ENCODE measurements at regions not wholly inside any gene's neighbourhood (a gene's known extent, or its start where the extent isn't known, plus 50 kb on each side); places are given as distances from the start of the nearest gene placed in this dataset.
"Not testable (repeated sequence)": the region's sequence is repeated elsewhere in the genome, so short reads cannot be mapped to it uniquely, and the experiment has no call there.

DNA sequence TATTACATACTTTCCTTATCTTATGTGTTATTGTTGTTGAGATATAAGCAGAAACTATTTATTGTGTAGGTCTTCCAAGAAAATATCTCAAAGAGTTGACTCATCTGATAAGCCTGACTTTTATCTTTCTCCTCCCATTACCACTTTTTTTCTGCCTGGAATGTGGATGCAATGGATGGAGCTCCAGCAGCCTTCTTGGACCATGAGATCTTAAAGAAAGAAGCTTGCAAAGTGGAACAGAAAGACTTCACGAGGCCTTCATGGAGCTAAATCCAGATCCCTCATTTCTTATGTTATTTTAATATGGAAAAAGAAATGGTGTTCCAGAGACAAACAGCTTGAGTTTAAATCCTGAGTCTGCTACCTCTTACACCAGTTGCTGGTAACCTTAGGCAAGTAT, 237.6 kb upstream of the FOXF1 start:
- H3K27ac ChIP-seq, result no peak overlapping the region
- no peak overlapping the region for H3K4me3 ChIP-seq
- no peak for TF ChIP-seq POLR2A (IDR thresholded peaks at IDR 0.05)
- no peak for TF ChIP-seq EP300 (IDR thresholded peaks at IDR 0.05)
- TF ChIP-seq POLR2AphosphoS5 (IDR thresholded peaks at IDR 0.05), result no peak
- TF ChIP-seq, protein P1, sequence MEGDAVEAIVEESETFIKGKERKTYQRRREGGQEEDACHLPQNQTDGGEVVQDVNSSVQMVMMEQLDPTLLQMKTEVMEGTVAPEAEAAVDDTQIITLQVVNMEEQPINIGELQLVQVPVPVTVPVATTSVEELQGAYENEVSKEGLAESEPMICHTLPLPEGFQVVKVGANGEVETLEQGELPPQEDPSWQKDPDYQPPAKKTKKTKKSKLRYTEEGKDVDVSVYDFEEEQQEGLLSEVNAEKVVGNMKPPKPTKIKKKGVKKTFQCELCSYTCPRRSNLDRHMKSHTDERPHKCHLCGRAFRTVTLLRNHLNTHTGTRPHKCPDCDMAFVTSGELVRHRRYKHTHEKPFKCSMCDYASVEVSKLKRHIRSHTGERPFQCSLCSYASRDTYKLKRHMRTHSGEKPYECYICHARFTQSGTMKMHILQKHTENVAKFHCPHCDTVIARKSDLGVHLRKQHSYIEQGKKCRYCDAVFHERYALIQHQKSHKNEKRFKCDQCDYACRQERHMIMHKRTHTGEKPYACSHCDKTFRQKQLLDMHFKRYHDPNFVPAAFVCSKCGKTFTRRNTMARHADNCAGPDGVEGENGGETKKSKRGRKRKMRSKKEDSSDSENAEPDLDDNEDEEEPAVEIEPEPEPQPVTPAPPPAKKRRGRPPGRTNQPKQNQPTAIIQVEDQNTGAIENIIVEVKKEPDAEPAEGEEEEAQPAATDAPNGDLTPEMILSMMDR (IDR thresholded peaks at IDR 0.05), result no peak
- H3K9me3 ChIP-seq, result no peaks in the 10 kb centered on the region
- no peak for DNase-seq (ENCODE audit: low spot score in 2 of 2)
- WGBS, result 84% methylated on average over 1 of the region's 1 CpG
- no peaks in the 10 kb centered on the region for H3K4me1 ChIP-seq
- no peaks in the 10 kb centered on the region for H3K36me3 ChIP-seq
- peaks cover 39% of the 10 kb centered on the region for H3K27me3 ChIP-seq

DNA sequence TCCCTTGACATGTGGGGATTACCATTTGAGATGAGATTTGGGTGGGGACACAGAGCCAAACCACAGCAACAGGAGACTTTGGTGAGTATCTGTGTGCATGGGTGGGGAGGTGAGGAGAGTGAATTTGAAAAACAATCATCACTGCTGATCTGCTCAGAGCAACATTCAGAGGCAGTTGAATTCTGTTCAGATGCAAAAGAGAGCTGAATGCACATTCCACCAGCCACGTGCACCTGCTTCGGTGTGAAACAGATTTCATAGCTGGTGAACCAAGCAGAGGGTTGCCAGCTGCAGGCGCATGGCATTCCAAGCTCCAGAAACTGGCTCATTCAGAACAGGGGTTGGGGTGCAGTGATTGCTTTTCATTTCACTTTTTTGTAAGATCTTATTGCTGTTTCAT, 233.1 kb upstream of the FOXF1 start:
- Histone ChIP-seq H3K27me3 (peaks cover 55% of the 10 kb centered on the region), H3K4me3 (no peak overlapping the region), H3K36me3 (no peaks in the 10 kb centered on the region), H3K27ac (no peak overlapping the region), H3K9me3 (no peaks in the 10 kb centered on the region), H3K4me1 (no peaks in the 10 kb centered on the region)
- no peak for TF ChIP-seq EP300 (IDR thresholded peaks at IDR 0.05)
- TF ChIP-seq POLR2A (IDR thresholded peaks at IDR 0.05), result no peak
- TF ChIP-seq, protein P1 (IDR thresholded peaks at IDR 0.05), result no peak
- TF ChIP-seq POLR2AphosphoS5 (IDR thresholded peaks at IDR 0.05), result no peak
- WGBS, result 52% methylated on average over 3 of the region's 3 CpGs
- no peak for DNase-seq (ENCODE audit: low spot score in 2 of 2)

DNA sequence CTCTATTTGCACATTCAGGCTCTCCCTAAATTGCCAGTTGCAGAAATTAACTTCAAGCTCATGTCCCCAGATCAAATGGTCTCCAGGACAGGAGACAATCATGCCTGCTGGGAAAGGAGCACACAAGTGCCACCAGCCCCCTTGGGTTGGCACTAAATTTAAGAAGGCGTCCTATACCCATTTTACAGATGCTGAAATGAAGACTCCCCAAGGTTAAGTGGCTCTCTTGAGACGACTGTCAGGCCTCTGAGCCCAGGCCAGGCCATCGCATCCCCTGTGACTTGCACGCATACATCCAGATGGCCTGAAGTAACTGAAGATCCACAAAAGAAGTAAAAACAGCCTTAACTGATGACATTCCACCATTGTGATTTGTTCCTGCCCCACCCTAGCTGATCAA, 232.5 kb upstream of the FOXF1 start:
- not testable (repeated sequence) for DNase-seq (ENCODE audit: low spot score in 2 of 2); H3K4me1 ChIP-seq; H3K36me3 ChIP-seq; H3K27ac ChIP-seq; H3K9me3 ChIP-seq; H3K4me3 ChIP-seq
- peaks cover 59% of the 10 kb centered on the region for H3K27me3 ChIP-seq
- 83% methylated on average over 3 of the region's 4 CpGs for WGBS

DNA sequence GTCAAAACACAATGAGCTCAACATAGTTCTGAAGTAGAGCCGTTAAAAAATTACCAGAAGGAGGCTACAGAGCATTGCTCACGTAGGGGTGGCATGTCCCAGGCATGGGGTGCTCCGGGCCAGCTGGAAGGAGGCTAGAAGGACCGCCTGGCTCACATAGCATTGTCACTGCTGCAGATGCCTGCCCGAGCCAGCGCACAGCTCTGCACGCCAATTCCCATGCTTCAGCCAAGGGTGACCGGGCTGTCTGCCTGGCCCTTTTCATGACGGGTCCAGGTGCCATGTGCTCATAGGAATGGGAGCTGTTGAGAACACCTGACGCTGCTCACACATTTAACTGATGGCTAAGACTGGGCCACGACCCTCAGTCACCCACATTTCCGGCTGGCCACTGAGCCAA, 228.9 kb upstream of the FOXF1 start:
- TF ChIP-seq POLR2AphosphoS5 (IDR thresholded peaks at IDR 0.05), result no peak
- TF ChIP-seq EP300 (IDR thresholded peaks at IDR 0.05), result no peak
- H3K36me3 ChIP-seq, result no peaks in the 10 kb centered on the region
- H3K9me3 ChIP-seq, result no peaks in the 10 kb centered on the region
- H3K27me3 ChIP-seq, result peaks cover 68% of the 10 kb centered on the region
- H3K4me3 ChIP-seq, result no peak overlapping the region
- 79% methylated on average over 9 of the region's 12 CpGs for WGBS
- no peak overlapping the region for H3K27ac ChIP-seq
- no peak for DNase-seq (ENCODE audit: low spot score in 2 of 2)
- no peaks in the 10 kb centered on the region for H3K4me1 ChIP-seq

DNA sequence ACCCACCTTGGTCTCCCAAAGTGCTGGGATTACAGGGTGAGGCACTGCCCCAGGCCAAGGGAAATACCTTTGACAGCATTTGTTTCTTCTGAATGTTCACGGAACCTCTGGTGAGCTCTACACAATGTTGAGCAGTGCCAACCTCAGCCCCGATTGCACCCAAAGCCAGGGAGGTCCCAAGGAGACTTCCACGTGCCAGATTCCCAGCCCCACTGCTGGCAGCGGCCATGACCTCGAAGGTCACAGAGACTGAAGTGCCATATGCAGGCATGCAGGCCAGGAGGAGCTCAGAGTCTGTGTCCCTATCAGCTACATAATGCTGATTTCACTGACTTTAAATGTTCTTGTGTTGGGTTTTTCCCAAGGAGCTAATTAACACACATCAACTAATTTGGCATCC, 226.4 kb upstream of the FOXF1 start:
- Histone ChIP-seq H3K9me3 (no peaks in the 10 kb centered on the region), H3K4me3 (no peak overlapping the region), H3K27me3 (peaks cover 74% of the 10 kb centered on the region), H3K36me3 (no peaks in the 10 kb centered on the region), H3K4me1 (no peaks in the 10 kb centered on the region), H3K27ac (no peak overlapping the region)
- TF ChIP-seq, protein P1 (IDR thresholded peaks at IDR 0.05), result no peak
- TF ChIP-seq POLR2A (IDR thresholded peaks at IDR 0.05) (no peak), EP300 (IDR thresholded peaks at IDR 0.05) (no peak), POLR2AphosphoS5 (IDR thresholded peaks at IDR 0.05) (no peak)
- WGBS, result 61% methylated on average over 5 of the region's 5 CpGs
- DNase-seq (ENCODE audit: low spot score in 2 of 2), result no peak

DNA sequence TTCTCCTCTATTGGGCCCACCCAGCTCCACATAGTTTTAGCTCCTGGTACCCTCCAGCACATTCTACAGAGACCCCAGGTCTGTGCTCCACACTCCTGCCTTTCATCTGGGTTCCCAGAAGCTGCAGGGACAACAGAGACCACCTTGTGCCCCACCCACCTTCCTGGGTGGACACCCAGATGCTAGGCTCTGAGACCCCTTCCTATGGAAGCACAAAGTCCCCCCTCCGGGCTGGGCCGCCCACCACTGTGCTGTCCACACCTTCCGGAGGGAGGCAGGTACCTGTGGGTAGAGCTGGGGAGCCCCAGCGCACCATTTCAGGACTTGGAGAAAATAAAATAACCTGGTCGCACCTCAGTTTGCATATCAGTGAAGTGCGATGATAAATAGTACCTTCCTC, 224.9 kb upstream of the FOXF1 start:
- 26% methylated on average over 6 of the region's 6 CpGs for WGBS
- H3K27me3 ChIP-seq, result peaks cover 89% of the 10 kb centered on the region
- no peak for DNase-seq (ENCODE audit: low spot score in 2 of 2)

More for the DNA sequence above, 224.9 kb upstream of the FOXF1 start:
- TF ChIP-seq POLR2A (IDR thresholded peaks at IDR 0.05) (no peak), POLR2AphosphoS5 (IDR thresholded peaks at IDR 0.05) (no peak), EP300 (IDR thresholded peaks at IDR 0.05) (no peak)
- TF ChIP-seq, protein P1 (IDR thresholded peaks at IDR 0.05), result no peak
- H3K36me3 ChIP-seq, result no peaks in the 10 kb centered on the region
- no peaks in the 10 kb centered on the region for H3K9me3 ChIP-seq
- no peak overlapping the region for H3K4me3 ChIP-seq
- no peaks in the 10 kb centered on the region for H3K4me1 ChIP-seq
- H3K27ac ChIP-seq, result no peak overlapping the region
